Smooth muscle cell (in vitro differentiated cells): ENCODE measurements at regions not wholly inside any gene's neighbourhood (a gene's known extent, or its start where the extent isn't known, plus 50 kb on each side); places are given as distances from the start of the nearest gene placed in this dataset.

Experiments
- DNase-seq: peaks from one replicate; lab custom pipeline; 2025; ENCODE audit not compliant: unreplicated experiment; lab: John Stamatoyannopoulos, UW
- H2AFZ ChIP-seq: fragments of 200-600 bp; sonication (generic); 2 replicates; pipeline ENCODE4 v1.6.0; 2016; ENCODE audit warnings: antibody characterized with exemption, low read depth, mild to moderate bottlenecking
- H3F3A ChIP-seq: fragments of 200-600 bp; sonication (generic); 2 replicates; pipeline ENCODE4 v1.6.0; 2017; ENCODE audit warnings: antibody characterized with exemption, low read depth
- H3K27ac ChIP-seq: fragments of 200-600 bp; sonication (generic); 2 replicates; pipeline ENCODE4 v1.5.1; 2016; ENCODE audit warnings: low read depth, mild to moderate bottlenecking
- H3K27me3 ChIP-seq: fragments of 200-600 bp; sonication (generic); 2 replicates; pipeline ENCODE4 v1.6.1; 2016; ENCODE audit warnings: low read depth, mild to moderate bottlenecking
- H3K36me3 ChIP-seq: fragments of 200-600 bp; sonication (generic); 2 replicates; pipeline ENCODE4 v1.5.1; 2016; ENCODE audit warnings: low read depth
- H3K4me1 ChIP-seq: fragments of 200-600 bp; sonication (generic); 2 replicates; pipeline ENCODE4 v1.5.1; 2016; ENCODE audit warnings: low read depth
- H3K4me2 ChIP-seq: fragments of 200-600 bp; sonication (generic); 2 replicates; pipeline ENCODE4 v1.6.0; 2016; ENCODE audit warnings: mild to moderate bottlenecking
- H3K4me3 ChIP-seq: fragments of 200-600 bp; sonication (generic); 2 replicates; pipeline ENCODE4 v1.5.1; 2016; ENCODE audit warnings: mild to moderate bottlenecking
- H3K79me2 ChIP-seq: fragments of 200-600 bp; sonication (generic); 2 replicates; pipeline ENCODE4 v1.6.0; 2016; ENCODE audit warnings: low read depth, mild to moderate bottlenecking
- H3K9ac ChIP-seq: fragments of 200-600 bp; sonication (generic); 2 replicates; pipeline ENCODE4 v1.6.0; 2016; ENCODE audit warnings: low read depth
- H3K9me3 ChIP-seq: fragments of 200-600 bp; sonication (generic); replicated peaks from 2 replicates; pipeline ENCODE4 v1.5.1; 2016; ENCODE audit warnings: low read depth
- H4K20me1 ChIP-seq: fragments of 200-600 bp; sonication (generic); 2 replicates; pipeline ENCODE4 v1.6.0; 2016; ENCODE audit warnings: low read depth
- WGBS: methylation state at CpG from one replicate; pipeline ENCODE4 v1.1.7; 2016; ENCODE audit warnings: low lambda C conversion rate; 5-methylcytosine and 5-hydroxymethylcytosine counted together
- TF ChIP-seq, protein P1 (sequence below): fragments of 200-600 bp; sonication (generic); IDR thresholded peaks from 2 replicates; pipeline ENCODE4 v1.5.1; 2017; ENCODE audit warnings: borderline replicate concordance, mild to moderate bottlenecking, antibody characterized with exemption; ENCODE audit not compliant: insufficient read depth, poor library complexity, severe bottlenecking

DNA sequence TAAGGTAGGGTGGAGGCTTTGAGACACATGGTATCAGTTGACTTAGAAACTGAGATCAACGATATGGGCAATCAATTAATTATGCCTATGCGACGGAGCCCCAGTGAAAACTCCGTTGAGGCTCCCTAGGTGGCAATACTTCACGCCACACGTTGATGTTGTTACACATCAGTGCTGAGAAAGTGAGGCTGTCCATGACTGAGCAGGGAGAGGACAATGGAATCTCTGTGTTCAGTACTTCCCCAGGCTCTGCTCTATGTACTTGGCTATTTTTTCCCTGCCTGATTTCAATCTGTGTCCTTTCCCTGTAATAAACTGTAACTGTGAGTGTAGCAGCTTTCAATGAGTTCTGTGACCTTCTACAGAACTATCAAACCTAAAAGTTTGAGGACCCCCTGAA lies 211.7 kb downstream of the SNCAIP start:
- H3K79me2 ChIP-seq: no peaks in the 10 kb centered on the region
- no peaks in the 10 kb centered on the region for H3K4me1 ChIP-seq
- no peak overlapping the region for H3K4me2 ChIP-seq
- no peak overlapping the region for H2AFZ ChIP-seq
- 83% methylated on average over 6 of the region's 6 CpGs for WGBS
- no peak for DNase-seq
- H3K27me3 ChIP-seq: no peaks in the 10 kb centered on the region
- no peak overlapping the region for H3K4me3 ChIP-seq
- TF ChIP-seq, protein P1, sequence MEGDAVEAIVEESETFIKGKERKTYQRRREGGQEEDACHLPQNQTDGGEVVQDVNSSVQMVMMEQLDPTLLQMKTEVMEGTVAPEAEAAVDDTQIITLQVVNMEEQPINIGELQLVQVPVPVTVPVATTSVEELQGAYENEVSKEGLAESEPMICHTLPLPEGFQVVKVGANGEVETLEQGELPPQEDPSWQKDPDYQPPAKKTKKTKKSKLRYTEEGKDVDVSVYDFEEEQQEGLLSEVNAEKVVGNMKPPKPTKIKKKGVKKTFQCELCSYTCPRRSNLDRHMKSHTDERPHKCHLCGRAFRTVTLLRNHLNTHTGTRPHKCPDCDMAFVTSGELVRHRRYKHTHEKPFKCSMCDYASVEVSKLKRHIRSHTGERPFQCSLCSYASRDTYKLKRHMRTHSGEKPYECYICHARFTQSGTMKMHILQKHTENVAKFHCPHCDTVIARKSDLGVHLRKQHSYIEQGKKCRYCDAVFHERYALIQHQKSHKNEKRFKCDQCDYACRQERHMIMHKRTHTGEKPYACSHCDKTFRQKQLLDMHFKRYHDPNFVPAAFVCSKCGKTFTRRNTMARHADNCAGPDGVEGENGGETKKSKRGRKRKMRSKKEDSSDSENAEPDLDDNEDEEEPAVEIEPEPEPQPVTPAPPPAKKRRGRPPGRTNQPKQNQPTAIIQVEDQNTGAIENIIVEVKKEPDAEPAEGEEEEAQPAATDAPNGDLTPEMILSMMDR: no peak
- no peak overlapping the region for H3K27ac ChIP-seq
- H4K20me1 ChIP-seq: no peaks in the 10 kb centered on the region
- H3K9me3 ChIP-seq: no peaks in the 10 kb centered on the region
- H3K36me3 ChIP-seq: no peaks in the 10 kb centered on the region
- H3K9ac ChIP-seq: no peak overlapping the region
- no peaks in the 10 kb centered on the region for H3F3A ChIP-seq

DNA sequence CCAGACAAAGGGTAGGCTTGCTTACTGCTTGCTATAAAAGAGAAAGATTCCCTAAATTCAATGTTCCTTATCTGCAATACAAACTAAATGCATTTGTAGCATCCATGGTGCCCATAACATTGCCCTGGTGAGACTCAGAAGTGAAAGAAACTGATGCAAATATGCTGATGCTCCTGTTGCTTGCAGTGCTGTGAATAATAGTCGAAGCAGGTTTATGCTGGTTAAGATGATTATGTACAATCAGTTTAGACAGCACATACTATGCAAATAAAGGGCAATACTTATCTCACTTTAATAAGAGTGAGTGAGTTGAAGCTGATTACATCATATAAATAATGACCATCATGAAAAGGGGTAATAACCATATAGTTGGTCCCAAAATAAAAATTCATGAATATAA lies 215.5 kb downstream of the SNCAIP start:
- TF ChIP-seq, protein P1: no peak
- Histone ChIP-seq H3K27ac (no peak overlapping the region), H3K9ac (no peak overlapping the region), H3K27me3 (no peaks in the 10 kb centered on the region), H4K20me1 (no peaks in the 10 kb centered on the region), H3K4me3 (no peak overlapping the region), H3K79me2 (no peaks in the 10 kb centered on the region), H2AFZ (no peak overlapping the region), H3K4me1 (peaks cover 9% of the 10 kb centered on the region), H3K9me3 (no peaks in the 10 kb centered on the region), H3F3A (no peaks in the 10 kb centered on the region), H3K36me3 (no peaks in the 10 kb centered on the region), H3K4me2 (no peak overlapping the region)
- WGBS: 97% methylated on average over 1 of the region's 1 CpG
- DNase-seq: no peak

DNA sequence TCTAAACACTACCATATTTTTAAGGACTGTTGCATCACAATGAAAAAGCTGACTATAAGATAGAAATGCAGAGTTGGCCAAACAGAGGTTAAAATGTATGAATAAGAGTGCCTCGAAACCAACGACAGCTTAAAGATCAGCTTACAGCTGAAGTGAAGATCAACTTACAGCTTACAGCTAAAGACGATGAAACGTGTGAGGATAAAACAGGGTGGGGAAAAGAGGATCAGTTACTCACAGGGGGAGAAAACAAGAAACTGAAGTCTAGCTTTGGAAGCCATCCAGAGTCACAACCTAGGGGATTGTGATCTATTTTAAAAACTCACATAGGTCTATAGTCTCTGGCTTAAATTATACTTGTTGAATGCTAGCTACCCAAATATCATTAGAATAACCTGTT lies 220.0 kb downstream of the SNCAIP start:
- no peak overlapping the region for H3K9ac ChIP-seq
- H3K36me3 ChIP-seq: no peaks in the 10 kb centered on the region
- H3K27me3 ChIP-seq: no peaks in the 10 kb centered on the region
- H3K27ac ChIP-seq: no peak overlapping the region
- H3F3A ChIP-seq: no peaks in the 10 kb centered on the region
- peak overlapping the region; percentile 23 for H3K4me2 ChIP-seq
- peaks cover 9% of the 10 kb centered on the region for H3K4me1 ChIP-seq
- H2AFZ ChIP-seq: peak overlapping the region; percentile 28
- no peak for DNase-seq
- TF ChIP-seq, protein P1: no peak
- no peak overlapping the region for H3K4me3 ChIP-seq
- no peaks in the 10 kb centered on the region for H4K20me1 ChIP-seq
- 14% methylated on average over 4 of the region's 4 CpGs for WGBS
- H3K79me2 ChIP-seq: no peaks in the 10 kb centered on the region
- no peaks in the 10 kb centered on the region for H3K9me3 ChIP-seq

DNA sequence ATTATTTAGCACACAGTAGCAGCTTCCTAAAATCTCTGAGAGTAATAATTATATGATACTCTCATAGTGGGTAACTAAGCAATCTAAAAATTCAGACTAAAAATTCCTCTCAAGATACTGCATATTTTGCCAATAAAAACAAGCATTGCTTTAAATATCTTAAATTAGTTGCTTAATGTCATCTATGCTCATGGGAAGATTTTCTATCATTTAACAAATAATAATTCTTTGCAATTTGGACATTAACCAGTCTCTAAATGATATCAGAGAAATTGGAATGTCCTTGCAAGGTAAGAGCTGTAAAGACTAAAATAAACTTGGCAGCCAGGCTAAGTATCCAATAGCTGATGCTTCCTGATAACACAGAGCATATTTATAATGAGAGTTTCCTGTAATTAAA lies 221.8 kb downstream of the SNCAIP start:
- TF ChIP-seq, protein P1: no peak
- H3K4me1 ChIP-seq: peaks cover 9% of the 10 kb centered on the region
- H3K27me3 ChIP-seq: no peaks in the 10 kb centered on the region
- no peak overlapping the region for H3K9ac ChIP-seq
- H4K20me1 ChIP-seq: no peaks in the 10 kb centered on the region
- no peaks in the 10 kb centered on the region for H3K36me3 ChIP-seq
- H3K4me2 ChIP-seq: no peak overlapping the region
- H3K9me3 ChIP-seq: no peaks in the 10 kb centered on the region
- H3F3A ChIP-seq: no peaks in the 10 kb centered on the region
- H3K4me3 ChIP-seq: no peak overlapping the region
- H3K27ac ChIP-seq: no peak overlapping the region
- DNase-seq: no peak
- no peaks in the 10 kb centered on the region for H3K79me2 ChIP-seq
- no peak overlapping the region for H2AFZ ChIP-seq
